Tibial nerve (tissue), 3 donors: ENCODE measurements at regions not wholly inside any gene's neighbourhood (a gene's known extent, or its start where the extent isn't known, plus 50 kb on each side); places are given as distances from the start of the nearest gene placed in this dataset.

Experiments
- CTCF ChIP-seq, 5 experiments: fragments of 200-600 bp in 3 of 5; fragments of 450-650 bp in 2 of 5; sonication (generic) in 3 of 5; IDR thresholded peaks; one replicate each; pipeline ENCODE4 v1.5.1; 2016 to 2019; ENCODE audit warnings: antibody characterized with exemption in 5 of 5, mild to moderate bottlenecking in 3 of 5, moderate library complexity in 2 of 5
- POLR2A ChIP-seq, 2 donors: fragments of 450-650 bp; IDR thresholded peaks; one replicate each; pipeline ENCODE4 v1.6.1; 2017; ENCODE audit warnings: antibody characterized with exemption in 2 of 2, mild to moderate bottlenecking in 2 of 2, moderate library complexity in 2 of 2

GRCh38 chr10:71010730-71011129, 122.4 kb upstream of the PCBD1 start:
- no peak for TF ChIP-seq CTCF (IDR thresholded peaks at IDR 0.05)
- TF ChIP-seq POLR2A (IDR thresholded peaks at IDR 0.05) = no peak
